ENCODE measurements at regions not wholly inside any gene's neighbourhood (a gene's known extent, or its start where the extent isn't known, plus 50 kb on each side); places are given as distances from the start of the nearest gene placed in this dataset.

DNA sequence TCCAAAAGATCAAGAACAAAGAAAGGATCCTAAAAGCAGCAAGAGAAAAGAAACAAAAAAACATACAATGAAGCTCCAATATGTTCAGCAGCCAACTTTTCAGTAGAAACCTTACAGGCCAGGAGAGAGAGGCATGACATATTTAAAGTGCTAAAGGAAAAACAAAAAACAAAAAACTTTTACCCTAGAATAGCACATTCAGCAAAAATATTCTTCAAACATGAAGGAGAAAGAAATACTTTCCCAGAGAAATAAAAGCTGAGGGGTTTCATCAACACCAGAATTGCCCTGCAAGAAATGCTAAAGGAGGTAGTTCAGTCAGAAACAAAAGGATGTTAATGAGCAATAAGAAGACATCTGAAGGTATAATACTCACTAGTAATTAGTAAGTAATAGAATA is 753.5 kb upstream of the POT1 start:
- ATAC-seq (ENCODE audit: low FRiP score) (no peak), DNase-seq (ENCODE audit: low spot score) (no peak)
- TF ChIP-seq CTCF (IDR thresholded peaks at IDR 0.05), result no peak

GRCh38 chr7:125681508-125681907 is 751.9 kb upstream of the POT1 start:
- TF ChIP-seq CTCF (IDR thresholded peaks at IDR 0.05), result no peak
- ATAC-seq (ENCODE audit: low FRiP score) (no peak), DNase-seq (ENCODE audit: low spot score) (no peak)

GRCh38 chr7:125678771-125679170 is 749.1 kb upstream of the POT1 start:
- DNase-seq (ENCODE audit: low spot score) (no peak), ATAC-seq (ENCODE audit: low FRiP score) (no peak)
- TF ChIP-seq CTCF (IDR thresholded peaks at IDR 0.05), result no peak

DNA sequence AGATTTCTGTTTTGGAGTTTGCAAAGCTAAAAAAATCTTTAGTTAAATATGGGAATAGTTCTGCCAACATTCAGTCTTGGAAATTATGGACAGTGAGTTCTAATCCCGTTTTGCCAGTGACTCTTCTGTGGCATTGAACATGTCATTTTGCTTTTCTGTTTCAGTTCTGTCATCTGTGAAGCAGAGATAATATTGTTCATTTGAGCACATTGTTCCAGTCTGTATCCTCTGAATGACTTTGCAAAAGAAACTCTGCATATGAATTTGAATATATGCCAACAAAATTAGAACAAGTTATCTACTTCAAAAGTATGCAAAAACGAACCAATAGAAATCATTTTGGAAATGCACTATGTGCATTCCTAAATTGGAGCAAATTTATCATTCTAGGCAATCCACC is 746.0 kb upstream of the POT1 start:
- no peak for DNase-seq (ENCODE audit: low spot score)
- no peak for TF ChIP-seq CTCF (IDR thresholded peaks at IDR 0.05)
- ATAC-seq (ENCODE audit: low FRiP score), result no peak

GRCh38 chr7:125675169-125675568 is 745.5 kb upstream of the POT1 start:
- no peak for DNase-seq (ENCODE audit: low spot score)
- no peak for TF ChIP-seq CTCF (IDR thresholded peaks at IDR 0.05)
- ATAC-seq (ENCODE audit: low FRiP score), result no peak

DNA sequence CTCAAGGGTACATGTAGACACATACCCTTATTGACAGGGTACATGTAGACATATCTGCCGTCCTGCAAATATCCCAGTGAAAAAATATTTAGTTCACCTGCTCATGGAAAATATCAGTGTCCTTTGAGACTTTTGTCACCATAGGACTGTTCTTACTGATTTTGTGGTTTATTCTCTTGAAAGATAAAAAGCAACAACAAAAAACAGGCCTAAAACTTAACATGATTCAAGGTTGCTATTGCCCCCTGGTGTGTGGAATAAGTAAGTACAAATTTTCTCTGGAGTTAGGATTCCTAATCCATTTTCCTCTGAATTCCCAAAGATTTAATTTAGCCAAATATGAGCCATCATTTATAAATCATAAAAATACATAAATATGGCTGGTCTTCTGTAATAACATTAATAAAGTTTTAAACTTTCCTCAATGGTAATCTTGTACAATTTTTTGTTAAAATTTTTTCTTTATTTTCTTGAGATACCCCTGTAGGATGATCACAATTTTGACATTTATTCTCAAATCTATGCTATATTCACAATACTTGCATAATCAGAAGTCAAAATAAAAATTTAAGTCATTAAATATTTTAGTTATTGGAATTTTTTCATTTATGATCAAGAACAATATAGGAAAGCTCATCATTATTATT is 741.4 kb upstream of the POT1 start:
- DNase-seq (ENCODE audit: low spot score), result no peak
- no peak for TF ChIP-seq CTCF (IDR thresholded peaks at IDR 0.05)
- ATAC-seq (ENCODE audit: low FRiP score), result no peak

- DNase-seq (ENCODE audit: low spot score) (no peak), ATAC-seq (ENCODE audit: low FRiP score) (no peak)
- TF ChIP-seq CTCF (IDR thresholded peaks at IDR 0.05), result no peak
These were observed 738.8 kb upstream of the POT1 start for GRCh38 chr7:125668321-125668993.

Data from omental fat pad (tissue), 3 donors.